NOMO-1 treated with DMSO at 0.1 percent for 48 hours (cell line): ENCODE measurements at regions not wholly inside any gene's neighbourhood (a gene's known extent, or its start where the extent isn't known, plus 50 kb on each side); places are given as distances from the start of the nearest gene placed in this dataset.
"Not testable (repeated sequence)": the region's sequence is repeated elsewhere in the genome, so short reads cannot be mapped to it uniquely, and the experiment has no call there.

Experiments
- DNase-seq: peaks from one replicate; lab custom pipeline; 2025; ENCODE audit not compliant: unreplicated experiment; lab: John Stamatoyannopoulos, UW

DNA sequence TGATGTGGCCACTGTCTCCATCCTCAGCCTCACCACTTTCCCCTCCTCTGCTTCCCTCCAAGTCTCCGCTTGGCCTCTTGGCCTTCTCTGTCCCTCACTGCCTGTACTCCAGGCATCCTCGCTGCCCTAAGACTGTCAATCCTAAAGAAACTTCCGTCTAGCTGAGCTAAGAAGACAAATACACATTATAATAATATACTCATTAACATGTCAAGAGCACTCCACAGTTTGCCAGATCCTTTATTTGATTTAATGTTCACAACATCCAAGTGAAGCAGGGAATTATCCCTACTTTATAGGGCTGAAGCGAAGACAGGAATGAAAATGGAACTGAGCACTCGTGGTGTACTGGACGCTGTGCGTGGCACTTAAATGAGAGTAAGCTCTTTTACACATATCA, 72.4 kb upstream of the SLC22A23 start:
- DNase-seq: no peak

DNA sequence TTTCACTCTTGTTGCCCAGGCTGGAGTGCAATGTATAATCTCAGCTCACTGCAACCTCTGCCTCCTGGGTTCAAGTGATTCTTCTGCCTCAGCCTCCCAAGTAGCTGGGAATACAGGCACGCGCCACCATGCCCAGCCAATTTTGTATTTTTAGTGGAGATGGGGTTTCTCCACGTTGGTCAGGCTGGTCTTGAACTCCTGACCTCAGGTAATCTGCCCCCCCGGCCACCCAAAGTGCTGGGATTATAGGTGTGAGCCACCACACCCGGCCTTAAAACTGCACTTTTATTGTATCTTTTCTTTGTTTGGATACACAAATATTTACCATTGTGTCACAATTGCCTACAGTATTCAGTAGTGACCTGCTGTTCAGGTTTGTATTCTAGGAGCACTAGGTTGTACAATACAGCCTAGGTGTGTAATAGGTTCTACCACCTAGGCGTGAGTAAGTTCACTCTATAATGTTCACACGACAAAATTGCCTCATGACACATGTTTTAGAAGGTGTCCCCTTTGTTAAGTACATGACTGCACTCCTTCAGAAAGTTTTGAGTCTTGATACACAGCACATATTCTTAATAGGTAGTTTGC, 71.3 kb upstream of the SLC22A23 start:
- DNase-seq: not testable (repeated sequence)

DNA sequence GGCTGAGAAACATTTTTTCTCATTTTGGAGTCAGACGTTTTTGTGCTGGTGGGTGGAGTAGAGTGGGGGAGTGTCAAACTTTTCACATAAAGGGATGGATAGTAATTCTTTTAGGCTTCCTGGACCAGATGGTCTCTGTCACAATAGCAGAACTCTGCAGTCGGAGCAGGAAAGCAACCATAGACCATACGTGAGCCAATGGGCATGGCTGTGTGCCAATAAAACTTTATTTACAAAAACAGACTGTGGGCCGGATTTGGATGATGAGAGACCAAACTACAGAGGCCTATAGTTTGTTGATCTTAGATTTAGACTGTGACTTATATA, 70.8 kb upstream of the SLC22A23 start:
- no peak for DNase-seq

DNA sequence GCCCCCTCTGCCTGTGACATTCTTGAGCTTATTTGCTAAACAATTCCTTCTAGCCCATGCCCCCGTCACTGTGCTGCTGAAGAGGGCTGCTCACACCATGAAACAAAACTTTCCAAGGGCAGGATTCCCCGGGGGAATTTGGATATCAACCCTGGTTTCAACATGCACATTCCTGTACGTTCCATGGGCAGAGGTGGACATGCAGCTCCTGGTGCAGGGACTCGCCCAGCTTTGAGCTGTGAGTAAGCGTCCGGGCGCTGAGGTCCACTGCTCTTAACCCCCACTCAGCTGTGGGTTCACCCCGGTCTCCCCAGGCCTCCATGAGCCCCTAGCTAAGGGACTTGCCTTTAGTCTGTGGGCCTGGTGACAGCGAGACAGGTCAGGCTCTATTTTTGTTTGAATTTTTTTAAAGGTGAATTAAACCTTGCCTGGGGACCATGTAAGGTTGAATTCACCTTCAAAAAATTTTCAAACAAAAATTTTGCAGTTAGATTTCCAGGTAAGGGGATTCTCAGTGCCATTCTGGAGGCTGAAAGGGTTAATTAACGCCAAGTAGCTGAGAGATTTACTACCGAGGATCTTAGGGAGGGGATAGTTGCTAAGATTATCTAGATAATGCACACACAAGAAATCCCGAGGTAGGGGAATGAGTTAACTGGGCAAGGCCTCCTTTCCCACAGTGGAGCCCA, 70.3 kb upstream of the SLC22A23 start:
- DNase-seq: no peak

DNA sequence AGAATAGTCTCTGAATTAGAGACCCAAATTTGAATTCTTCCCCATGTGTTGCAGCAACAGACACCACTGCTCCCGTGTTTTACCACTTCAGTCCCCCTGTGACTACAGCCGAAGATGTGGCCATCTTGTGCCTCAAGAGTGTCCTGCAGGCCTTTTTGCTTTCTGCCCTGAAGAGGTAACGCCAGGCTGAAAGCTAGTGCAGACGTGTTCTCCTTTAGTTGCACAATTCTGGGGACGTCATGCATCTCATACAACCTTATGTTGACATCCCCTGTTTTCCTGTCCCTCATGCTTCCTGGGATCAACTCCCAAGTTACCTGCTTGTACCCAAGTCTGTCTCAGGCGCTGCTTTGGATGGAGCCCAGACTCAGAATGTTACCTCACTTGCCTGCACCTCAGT, 69.1 kb upstream of the SLC22A23 start:
- no peak for DNase-seq

DNA sequence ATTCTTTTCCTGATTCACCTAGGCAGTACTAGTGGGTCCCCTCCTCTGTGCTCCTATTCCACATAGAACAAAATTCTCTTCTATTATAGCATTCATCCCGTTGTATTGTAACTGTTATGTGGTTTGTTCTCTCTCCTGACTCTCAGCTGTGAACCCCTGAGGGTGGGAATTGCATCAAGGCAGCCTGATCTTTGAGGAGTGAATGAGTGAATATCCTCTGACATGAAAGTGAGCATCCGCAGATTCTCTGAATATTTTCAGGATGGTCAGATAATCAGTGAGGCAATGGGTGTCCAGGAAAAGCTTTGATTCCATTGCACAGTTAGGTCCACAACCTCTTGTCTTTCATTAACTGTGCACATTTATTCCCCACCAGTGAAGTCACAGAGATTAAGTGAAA, 67.6 kb upstream of the SLC22A23 start:
- no peak for DNase-seq

DNA sequence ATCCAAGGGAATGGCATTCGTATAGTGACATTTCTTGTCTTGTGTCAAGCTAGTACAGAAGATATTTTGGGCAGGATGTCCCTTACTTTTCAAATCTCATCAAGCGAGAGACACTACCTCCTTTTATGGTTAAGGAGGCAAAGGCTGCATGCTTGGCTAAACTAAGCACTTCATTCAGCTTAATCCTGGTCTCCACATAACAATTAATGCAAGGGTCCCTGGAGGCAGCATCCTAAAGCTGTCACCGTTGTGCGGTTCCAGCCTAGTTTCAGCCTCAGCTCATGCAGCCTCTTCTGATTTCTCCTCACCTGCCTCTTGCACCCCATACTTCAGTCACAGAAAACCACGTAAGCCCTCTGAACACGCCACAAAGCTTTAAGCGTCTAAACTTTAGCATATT, 67.1 kb upstream of the SLC22A23 start:
- no peak for DNase-seq

DNA sequence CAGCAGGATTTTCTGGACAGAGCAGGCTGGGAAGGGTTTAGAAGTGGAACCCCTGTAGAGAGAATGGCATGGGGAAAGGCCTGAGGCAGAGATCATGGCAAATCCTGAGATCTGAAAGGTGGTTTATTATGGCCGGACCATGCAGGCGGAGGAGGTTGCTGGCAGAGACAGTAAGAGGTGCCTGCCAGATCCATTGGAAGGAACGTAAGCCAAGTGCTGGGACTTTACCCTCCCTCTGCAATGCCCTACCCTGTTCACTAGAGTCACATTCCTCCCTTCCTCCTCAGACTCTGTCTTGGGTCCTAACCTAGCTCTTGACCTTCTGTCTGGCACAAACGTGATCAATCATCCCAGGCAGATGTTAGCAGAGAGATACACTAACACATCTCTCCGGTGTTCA, 66.4 kb upstream of the SLC22A23 start:
- no peak for DNase-seq

DNA sequence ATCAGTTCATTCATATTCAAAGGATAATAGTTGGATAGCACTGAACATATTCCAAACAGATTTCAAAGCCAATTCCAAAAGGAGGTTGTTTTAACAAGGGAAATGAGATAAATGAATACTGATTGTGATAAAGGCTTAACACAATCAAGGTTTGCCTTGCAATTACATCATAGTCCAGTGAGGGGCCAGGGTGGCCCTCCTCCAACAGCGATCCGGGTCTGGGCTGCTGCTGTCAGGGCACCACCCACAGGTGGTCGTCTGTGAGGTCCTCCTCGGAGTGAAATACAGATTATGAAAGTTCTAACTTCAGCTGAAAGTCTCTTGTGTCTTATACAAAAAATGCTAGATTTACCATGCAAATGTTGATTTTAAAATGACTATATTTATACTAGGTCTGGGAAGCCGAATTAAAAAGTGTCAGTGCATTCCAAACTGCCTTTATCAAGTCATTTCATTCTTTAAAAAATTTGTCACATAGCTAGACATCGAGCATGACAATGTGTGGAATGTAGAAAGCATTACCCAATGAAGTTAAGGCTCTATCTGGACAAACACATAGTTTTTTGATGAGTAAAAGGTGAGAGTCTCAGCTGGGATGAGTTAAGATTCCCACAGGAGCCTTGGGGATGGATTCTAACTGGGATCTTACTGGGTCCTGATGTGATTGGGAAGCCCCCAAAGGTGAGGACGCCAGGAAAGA, 65.9 kb upstream of the SLC22A23 start:
- no peak for DNase-seq

DNA sequence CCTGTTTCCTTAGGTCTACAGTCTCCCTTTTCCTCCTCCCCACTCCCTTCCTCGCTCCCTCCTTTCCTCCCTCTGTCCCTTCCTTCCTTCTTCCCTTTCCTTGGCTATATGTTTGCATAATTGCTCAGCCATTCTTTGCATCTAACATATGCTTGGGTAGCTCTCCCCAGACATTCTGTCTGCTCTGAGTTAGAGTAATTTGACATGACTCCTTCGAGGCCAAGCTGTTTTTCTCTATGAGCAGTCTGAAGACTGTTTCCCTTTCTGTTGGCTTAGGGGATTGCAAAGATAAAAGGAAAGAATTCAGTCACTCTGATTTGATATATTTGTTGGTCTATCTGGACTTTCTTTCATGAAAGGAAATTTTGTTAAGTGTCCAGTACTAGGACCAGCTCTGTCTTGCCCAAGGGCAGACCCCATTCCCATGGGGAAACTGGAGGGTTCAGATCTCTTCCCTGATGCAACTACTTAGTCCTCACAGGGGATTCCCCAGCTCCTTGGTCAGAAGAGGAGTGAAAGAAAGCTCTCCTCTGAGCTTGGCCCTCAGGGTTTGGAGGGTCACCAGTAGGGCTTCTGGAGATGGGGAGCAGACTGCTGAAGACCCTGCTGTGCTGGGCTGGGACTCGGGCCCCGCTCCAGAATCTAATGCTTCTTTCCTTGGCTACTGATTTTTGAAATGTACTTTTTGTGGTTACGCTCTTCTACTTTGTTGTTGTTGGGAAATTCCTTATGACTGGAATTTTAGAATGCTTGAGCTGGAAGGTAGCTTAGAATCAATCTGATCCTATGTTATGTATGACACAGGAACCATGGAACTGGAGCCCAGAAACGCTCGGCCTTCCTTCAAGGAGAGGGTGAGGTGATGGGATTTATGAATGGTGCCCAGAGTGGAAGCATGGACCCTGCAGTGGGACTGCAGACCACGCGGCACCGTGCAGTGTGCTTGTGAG, 63.7 kb upstream of the SLC22A23 start:
- DNase-seq: no peak

DNA sequence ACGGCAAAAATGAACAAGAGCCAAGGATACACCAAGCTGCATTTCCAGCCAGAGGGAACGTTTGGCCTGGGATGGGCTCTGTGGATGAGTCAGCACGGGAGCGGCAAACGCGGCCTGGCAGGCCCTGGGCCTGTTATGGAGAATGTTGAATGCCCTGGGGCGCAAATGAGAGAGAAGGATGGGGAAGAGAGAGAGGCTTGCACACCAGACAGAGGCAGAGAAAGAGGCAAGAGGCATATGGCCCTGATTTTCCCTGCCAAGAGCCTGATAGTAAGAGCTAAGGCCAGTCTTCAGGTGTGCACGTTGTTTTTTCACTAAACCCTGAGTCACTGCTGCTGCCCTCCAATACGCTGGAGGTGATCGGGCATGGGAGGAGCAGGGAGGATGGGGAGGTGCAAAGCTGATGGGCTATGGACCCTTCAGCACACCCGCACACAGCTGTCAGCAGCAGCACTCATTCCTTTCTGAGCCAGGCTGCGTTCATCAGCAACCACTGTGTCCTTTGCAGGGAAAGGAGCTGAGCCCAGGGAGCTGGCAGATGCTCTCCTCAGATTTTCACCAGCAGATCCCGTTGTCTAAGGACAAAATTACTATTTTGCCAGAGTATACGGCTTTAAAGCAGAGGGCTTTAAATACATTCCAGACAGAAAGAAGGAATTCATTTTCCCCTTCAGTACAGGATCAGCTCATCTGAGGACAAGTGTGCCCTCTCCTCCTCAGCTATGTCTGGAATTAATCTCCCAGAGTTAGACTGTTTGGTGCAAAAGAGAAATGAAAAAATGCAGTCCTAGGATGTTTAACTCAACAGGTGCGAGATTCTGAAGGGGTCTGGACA, 61.7 kb upstream of the SLC22A23 start:
- no peak for DNase-seq

DNA sequence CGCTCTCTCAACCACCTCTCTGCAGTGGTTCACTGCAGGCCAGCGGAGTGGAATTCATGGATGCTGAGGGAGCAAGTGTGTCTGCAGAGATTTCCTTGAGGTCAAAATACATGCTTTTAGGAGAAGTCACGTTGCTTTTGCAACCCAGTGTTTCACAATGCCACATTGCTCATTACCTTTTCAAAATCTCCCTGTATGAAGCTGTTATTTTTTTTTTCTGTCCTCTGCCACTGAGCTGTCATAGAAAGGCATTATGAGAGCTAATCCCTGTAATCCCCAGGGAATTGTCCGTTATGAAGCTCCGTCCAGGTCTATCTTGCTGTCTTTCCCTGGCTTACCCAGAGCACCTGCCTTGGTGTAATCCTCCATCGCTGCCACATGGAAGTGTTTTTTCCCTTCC, 60.5 kb upstream of the SLC22A23 start:
- DNase-seq: peak; percentile 9

DNA sequence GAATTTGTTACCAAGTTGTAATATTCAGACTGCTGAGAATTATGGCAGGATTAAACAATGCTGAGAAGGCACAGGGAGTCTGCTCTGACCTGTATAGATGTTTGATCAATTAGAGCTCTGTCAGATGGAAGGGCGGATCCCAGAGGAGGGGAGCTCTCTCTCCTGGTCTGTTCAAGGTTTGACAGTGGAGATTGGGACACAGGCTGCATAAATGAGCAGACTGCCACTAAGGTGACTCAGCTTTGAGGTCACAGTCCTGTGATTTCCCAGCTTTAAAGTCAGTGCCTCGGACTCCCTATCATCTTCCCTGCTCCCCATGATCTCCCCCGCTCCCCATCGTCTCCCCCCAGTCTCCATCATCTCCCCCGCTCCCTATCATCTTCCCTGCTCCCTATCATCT, 59.2 kb upstream of the SLC22A23 start:
- DNase-seq: no peak

DNA sequence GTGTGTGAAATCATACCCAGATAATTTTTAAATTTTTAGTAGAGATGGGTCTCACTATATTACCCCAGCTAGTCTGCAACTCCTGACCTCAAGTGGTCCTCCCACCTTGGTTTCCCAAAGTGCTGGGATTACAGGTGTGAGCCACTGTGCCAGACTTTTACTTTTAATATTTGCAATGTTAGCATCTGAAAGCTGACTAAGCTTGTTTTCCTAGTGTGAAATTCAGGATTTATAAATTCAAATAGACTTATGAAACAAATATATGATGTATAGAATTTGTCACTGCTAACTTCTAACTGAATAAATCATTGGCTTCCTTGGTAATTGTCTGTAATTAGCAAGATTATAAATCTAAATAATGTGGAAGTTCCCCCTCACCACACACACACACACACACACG, 58.8 kb upstream of the SLC22A23 start:
- no peak for DNase-seq

DNA sequence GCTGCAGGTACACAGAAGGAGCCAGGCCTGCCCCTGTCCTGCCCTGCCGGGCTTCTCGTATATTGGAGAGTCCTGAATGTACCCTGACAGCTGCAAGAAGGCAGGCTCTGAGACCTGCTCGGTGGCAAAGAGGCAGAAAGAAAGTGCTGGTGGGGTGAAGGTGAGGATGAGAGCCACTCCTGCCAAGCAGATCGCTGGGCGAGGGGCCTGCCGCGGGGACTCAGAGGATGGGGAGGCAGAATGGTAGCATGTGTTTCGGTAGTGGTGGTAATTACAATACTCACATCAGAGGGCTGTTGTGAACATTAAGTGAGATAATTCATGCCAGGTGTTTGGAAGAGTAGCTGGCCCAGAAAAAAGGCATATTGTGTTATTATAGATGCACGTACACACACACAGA, 56.6 kb upstream of the SLC22A23 start:
- no peak for DNase-seq

DNA sequence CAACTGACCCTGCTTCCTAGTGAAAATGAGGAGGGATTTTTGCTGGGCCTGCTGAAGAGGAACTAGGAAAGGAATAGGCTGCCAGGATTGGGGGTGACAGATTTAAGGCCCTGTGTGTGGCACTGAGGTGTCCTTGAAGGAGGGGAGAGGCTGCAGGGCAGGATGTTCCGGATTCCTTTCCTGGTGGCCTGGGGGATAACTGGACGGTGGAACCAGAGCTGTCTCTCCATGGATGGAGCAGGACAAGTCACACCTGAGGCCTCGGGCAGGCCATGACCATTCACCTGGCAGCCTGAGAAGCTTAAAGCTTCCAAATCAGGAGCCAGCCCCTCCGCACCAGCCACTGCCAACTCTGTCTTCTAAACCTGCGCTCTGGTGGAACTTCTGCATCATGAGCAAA, 56.0 kb upstream of the SLC22A23 start:
- no peak for DNase-seq

DNA sequence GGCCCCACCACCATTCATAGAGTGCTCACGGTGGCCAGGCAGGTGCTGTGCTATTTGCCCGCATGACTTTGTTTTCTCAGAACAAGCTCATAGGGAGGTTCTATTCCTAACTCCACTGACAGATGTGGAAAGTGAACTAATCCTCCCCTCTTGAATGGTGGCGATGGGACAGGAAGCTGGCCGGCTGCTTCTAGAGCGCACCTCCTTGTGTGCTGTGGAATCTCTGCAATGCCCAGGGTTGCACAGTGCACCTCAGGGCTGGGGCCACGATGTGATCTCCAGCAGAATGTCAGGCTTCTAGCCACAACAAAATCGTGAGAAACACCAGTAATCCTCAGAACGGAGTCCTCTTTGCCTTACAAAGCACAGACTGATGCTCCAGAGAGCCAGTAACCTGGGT, 53.8 kb upstream of the SLC22A23 start:
- no peak for DNase-seq

DNA sequence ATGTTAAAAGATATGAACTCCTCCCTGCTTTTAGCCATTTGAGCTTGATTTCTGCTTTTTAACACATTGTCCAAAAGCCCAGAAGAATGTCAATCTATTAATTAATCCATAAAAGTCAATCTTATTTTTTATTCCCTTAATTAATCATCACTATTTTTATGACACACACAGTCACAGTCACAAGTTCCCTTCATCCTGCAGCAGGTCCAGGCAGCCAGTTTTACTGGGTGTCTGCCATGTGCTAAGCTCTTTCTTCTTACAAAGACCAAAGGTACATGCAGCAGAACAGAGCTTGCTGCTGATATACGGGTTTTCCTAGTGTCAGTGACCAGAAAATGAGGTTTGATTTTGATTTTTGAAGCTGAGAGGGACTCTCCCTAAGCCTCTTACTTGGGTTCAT, 53.3 kb upstream of the SLC22A23 start:
- DNase-seq: no peak

DNA sequence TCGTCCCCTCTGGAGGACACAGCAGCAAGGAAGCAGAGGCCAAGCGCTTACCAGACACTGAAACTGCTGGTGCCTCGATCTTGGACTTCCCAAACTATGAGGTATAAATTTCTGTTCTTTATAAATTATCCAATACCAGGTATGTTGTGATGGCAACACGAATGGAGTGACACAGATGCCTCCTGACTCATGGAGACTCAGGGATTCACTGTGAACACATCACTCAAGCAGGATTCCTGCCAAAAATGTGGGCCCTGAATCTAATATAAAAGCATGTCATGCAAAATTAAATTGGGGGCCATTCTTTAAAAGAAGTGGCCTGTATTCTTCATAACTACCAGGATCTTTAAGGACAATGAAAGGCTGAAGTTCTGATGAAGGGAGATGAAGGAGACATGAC, 52.5 kb upstream of the SLC22A23 start:
- no peak for DNase-seq

DNA sequence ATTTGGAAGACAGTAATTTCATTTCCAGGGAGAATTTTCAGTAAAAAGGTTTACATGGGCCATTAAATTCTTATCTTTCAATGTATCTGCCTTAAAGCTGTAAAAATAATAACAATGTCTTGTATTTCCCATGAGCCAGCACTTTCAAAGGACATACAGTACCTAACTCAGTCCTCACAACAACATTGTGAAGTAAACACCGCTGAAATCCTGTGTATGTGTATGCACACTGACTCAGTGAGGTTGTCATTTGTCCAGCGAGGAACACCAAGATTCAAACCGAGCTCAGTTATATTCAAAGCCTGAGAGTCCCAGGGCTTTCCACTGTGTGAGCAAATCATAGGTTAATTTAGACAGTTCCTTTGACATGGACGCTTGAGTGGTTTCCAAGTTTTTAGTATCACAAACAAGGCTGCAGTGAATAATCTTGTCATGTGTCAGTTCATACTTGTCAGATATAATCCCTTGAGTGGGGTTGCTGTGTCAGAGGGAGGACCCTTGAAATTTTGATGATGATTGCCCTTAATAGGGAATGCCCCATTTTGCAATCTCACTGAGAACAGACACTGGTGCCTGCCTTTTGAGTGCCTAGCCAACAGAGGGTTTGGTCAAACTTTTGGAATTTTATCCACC, 50.0 kb upstream of the SLC22A23 start:
- DNase-seq: no peak
